IMR-90 (cell line): ENCODE measurements at regions not wholly inside any gene's neighbourhood (a gene's known extent, or its start where the extent isn't known, plus 50 kb on each side); places are given as distances from the start of the nearest gene placed in this dataset.

ENCODE experiments used
- BHLHE40 ChIP-seq: fragments of 150-350 bp; IDR thresholded peaks from 2 replicates; pipeline ENCODE4 v1.6.1; 2016; ENCODE audit warnings: mild to moderate bottlenecking, low read depth, low read length
- CHD1 ChIP-seq: IDR thresholded peaks from 2 replicates; pipeline ENCODE4 v1.6.1; 2012; ENCODE audit warnings: low read depth, low read length, improper control_type of control experiment
- FOS ChIP-seq: fragments of 150-350 bp; IDR thresholded peaks from 2 replicates; pipeline ENCODE4 v1.6.1; 2016; ENCODE audit warnings: low read depth, low read length
- MAFK ChIP-seq: IDR thresholded peaks from 2 replicates; pipeline ENCODE4 v1.6.1; 2012; ENCODE audit warnings: low read depth, low read length, improper control_type of control experiment
- MXI1 ChIP-seq: IDR thresholded peaks from 2 replicates; pipeline ENCODE4 v1.6.1; 2012; ENCODE audit warnings: low read depth, mild to moderate bottlenecking, low read length, moderate library complexity, borderline replicate concordance
- POLR2A ChIP-seq: IDR thresholded peaks from 2 replicates; pipeline ENCODE4 v1.6.1; 2012; ENCODE audit warnings: mild to moderate bottlenecking, low read depth, low read length
- RAD21 ChIP-seq: IDR thresholded peaks from 2 replicates; pipeline ENCODE4 v1.6.1; 2012; ENCODE audit warnings: low read length, improper control_type of control experiment
- SMC3 ChIP-seq: fragments of 150-350 bp; IDR thresholded peaks from 2 replicates; pipeline ENCODE4 v1.6.1; 2016; ENCODE audit warnings: low read depth, mild to moderate bottlenecking, antibody characterized with exemption, low read length, moderate library complexity
- TF ChIP-seq, protein P1 (sequence below): conservative IDR thresholded peaks from 2 replicates; pipeline ENCODE4 v1.5.1; 2012; ENCODE audit warnings: mild to moderate bottlenecking, low read depth, low read length, improper control_type of control experiment
- TF ChIP-seq, protein P2 (sequence below): fragments of 150-350 bp; IDR thresholded peaks from 2 replicates; pipeline ENCODE4 v1.6.1; 2017; ENCODE audit warnings: mild to moderate bottlenecking, antibody characterized with exemption, low read length, low read depth
- TF ChIP-seq, protein P3 (sequence below): fragments of 150-350 bp; IDR thresholded peaks from 2 replicates; pipeline ENCODE4 v1.6.1; 2016; ENCODE audit warnings: low read depth, mild to moderate bottlenecking, low read length, moderate library complexity, borderline replicate concordance

DNA sequence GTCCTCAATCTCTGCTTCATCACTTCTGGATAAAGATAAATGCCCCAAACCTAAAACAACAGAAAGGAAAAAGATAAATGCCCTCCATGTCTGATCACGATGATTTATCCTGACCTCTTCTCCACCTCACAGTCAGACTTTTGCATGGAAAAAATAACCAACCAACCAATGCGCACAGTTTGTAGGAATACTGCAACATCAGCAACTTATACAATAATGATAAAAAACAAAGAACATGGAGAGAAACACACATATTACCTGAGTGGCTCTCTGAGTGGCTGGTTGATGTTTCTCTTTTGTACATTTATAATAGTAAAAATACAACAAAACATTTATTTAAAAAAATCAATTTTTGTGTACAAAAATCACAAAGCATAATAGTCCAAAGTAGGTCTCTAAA is 93.0 kb upstream of the PUDP start:
- TF ChIP-seq, protein P1, sequence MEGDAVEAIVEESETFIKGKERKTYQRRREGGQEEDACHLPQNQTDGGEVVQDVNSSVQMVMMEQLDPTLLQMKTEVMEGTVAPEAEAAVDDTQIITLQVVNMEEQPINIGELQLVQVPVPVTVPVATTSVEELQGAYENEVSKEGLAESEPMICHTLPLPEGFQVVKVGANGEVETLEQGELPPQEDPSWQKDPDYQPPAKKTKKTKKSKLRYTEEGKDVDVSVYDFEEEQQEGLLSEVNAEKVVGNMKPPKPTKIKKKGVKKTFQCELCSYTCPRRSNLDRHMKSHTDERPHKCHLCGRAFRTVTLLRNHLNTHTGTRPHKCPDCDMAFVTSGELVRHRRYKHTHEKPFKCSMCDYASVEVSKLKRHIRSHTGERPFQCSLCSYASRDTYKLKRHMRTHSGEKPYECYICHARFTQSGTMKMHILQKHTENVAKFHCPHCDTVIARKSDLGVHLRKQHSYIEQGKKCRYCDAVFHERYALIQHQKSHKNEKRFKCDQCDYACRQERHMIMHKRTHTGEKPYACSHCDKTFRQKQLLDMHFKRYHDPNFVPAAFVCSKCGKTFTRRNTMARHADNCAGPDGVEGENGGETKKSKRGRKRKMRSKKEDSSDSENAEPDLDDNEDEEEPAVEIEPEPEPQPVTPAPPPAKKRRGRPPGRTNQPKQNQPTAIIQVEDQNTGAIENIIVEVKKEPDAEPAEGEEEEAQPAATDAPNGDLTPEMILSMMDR: no peak
- TF ChIP-seq SMC3: no peak
- no peak for TF ChIP-seq POLR2A
- TF ChIP-seq BHLHE40: no peak
- TF ChIP-seq, protein P2, sequence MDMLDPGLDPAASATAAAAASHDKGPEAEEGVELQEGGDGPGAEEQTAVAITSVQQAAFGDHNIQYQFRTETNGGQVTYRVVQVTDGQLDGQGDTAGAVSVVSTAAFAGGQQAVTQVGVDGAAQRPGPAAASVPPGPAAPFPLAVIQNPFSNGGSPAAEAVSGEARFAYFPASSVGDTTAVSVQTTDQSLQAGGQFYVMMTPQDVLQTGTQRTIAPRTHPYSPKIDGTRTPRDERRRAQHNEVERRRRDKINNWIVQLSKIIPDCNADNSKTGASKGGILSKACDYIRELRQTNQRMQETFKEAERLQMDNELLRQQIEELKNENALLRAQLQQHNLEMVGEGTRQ: no peak
- no peak for TF ChIP-seq RAD21
- no peak for TF ChIP-seq MXI1
- TF ChIP-seq, protein P3, sequence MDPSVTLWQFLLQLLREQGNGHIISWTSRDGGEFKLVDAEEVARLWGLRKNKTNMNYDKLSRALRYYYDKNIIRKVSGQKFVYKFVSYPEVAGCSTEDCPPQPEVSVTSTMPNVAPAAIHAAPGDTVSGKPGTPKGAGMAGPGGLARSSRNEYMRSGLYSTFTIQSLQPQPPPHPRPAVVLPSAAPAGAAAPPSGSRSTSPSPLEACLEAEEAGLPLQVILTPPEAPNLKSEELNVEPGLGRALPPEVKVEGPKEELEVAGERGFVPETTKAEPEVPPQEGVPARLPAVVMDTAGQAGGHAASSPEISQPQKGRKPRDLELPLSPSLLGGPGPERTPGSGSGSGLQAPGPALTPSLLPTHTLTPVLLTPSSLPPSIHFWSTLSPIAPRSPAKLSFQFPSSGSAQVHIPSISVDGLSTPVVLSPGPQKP: no peak
- TF ChIP-seq CHD1: no peak
- TF ChIP-seq MAFK: peak; percentile 52
- no peak for TF ChIP-seq FOS
